ENCODE measurements at regions not wholly inside any gene's neighbourhood (a gene's known extent, or its start where the extent isn't known, plus 50 kb on each side); places are given as distances from the start of the nearest gene placed in this dataset.
"Not testable (repeated sequence)": the region's sequence is repeated elsewhere in the genome, so short reads cannot be mapped to it uniquely, and the experiment has no call there.

DNA sequence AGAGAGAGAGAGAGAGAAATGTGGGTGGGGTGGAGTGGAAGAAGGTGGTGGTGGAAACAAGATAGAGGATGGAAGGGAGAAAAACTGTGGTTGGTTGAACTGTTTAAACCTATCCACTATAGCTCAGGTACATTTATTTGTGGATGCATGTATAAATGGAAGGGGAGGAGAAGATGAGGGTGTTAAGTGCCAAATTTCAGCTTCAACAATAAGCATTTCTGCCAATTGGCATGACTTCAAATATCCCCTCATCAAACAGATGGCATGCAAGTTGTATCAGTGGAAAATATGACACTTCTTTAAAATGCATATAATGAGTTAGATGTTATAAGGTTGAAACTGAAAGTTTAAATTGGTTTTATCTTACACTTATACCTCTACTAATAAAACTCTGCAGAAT is 216.1 kb downstream of the LMBRD1 start:
- ChIA-PET CTCF (no interaction called here), POLR2A (ENCODE audit: low non-redundant PET) (no interaction called here)
- TF ChIP-seq, protein P1, sequence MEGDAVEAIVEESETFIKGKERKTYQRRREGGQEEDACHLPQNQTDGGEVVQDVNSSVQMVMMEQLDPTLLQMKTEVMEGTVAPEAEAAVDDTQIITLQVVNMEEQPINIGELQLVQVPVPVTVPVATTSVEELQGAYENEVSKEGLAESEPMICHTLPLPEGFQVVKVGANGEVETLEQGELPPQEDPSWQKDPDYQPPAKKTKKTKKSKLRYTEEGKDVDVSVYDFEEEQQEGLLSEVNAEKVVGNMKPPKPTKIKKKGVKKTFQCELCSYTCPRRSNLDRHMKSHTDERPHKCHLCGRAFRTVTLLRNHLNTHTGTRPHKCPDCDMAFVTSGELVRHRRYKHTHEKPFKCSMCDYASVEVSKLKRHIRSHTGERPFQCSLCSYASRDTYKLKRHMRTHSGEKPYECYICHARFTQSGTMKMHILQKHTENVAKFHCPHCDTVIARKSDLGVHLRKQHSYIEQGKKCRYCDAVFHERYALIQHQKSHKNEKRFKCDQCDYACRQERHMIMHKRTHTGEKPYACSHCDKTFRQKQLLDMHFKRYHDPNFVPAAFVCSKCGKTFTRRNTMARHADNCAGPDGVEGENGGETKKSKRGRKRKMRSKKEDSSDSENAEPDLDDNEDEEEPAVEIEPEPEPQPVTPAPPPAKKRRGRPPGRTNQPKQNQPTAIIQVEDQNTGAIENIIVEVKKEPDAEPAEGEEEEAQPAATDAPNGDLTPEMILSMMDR (conservative IDR thresholded peaks at IDR 0.05; ENCODE audit: low read depth) = no peak
- H3K27ac ChIP-seq = no peak overlapping the region
- DNase-seq (ENCODE audit: low spot score) = no peak

DNA sequence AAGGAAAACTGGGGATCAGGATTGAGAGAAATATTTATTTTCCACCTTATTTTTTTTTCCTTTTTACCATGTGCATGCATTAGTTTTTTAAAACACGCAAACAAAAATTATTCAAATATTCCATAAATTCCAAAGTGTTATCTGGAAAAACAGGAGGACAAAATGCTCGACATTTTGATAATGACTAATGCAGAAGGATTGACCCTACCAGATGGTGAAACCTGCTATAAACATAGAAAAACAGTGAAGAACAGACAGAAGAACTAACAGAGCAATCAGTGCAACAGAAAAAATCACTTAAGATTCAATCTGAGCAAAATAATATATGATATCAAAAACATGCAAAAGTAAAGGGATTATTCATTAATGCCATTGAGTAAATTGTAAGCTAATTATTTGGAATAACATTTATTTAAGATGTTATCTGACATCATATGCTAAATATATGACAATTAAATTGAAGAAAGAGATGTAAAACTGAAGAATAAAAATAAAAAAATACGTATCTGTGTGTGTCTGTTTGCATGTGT is 218.4 kb downstream of the LMBRD1 start:
- ChIA-PET CTCF (interaction anchor here (0.6 kb wide), 1 partner anchor 53 kb away, joined by 3 read pairs; no protein-coding TSS in a partner anchor), POLR2A (ENCODE audit: low non-redundant PET) (no interaction called here)
- no peak for DNase-seq (ENCODE audit: low spot score)
- TF ChIP-seq, protein P1 (conservative IDR thresholded peaks at IDR 0.05; ENCODE audit: low read depth) = no peak
- H3K27ac ChIP-seq = no peak overlapping the region

DNA sequence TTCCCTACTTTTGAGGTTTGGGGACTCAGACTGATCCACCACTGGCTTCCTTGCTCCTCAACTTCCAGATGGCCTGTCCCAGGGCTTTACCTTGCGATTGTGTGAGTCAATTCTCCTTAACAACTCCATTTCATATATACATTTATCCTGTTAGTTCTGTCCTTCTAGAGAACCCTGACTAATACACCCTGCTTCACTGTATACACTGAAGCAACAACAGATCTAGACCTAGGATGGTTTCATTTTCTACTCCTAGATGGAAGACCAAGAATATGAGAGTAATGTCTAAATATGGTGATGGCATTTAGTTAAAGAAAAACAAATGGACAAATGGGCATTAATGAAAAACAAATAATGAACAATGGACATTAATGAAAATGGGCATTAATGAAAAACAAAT is 225.6 kb downstream of the LMBRD1 start:
- no peak for DNase-seq (ENCODE audit: low spot score)
- POLR2A ChIA-PET (ENCODE audit: low non-redundant PET) = no interaction called here
- TF ChIP-seq, protein P1 (conservative IDR thresholded peaks at IDR 0.05; ENCODE audit: low read depth) = no peak
- CTCF ChIA-PET = no interaction called here
- H3K27ac ChIP-seq = no peak overlapping the region

DNA sequence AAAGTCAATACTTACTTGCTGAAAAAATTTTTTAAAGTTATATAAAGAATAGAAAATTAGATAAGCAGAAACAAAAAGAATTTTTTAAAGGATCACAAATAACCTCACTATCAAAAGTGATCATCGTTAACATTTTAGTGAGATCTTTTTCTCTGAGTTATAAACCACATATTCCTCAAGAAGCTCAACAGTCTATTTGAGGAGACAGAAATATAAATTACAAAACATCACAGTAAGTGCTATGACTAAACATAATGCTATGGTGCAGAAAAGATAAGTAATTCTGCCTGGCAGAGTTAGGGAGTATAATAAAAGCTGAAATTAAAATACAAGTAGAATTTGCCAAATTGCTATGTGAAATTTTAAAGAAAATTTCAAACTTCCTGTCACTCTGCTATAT is 226.7 kb downstream of the LMBRD1 start:
- CTCF ChIA-PET = no interaction called here
- DNase-seq (ENCODE audit: low spot score) = no peak
- TF ChIP-seq, protein P1 (conservative IDR thresholded peaks at IDR 0.05; ENCODE audit: low read depth) = no peak
- POLR2A ChIA-PET (ENCODE audit: low non-redundant PET) = no interaction called here
- no peak overlapping the region for H3K27ac ChIP-seq

DNA sequence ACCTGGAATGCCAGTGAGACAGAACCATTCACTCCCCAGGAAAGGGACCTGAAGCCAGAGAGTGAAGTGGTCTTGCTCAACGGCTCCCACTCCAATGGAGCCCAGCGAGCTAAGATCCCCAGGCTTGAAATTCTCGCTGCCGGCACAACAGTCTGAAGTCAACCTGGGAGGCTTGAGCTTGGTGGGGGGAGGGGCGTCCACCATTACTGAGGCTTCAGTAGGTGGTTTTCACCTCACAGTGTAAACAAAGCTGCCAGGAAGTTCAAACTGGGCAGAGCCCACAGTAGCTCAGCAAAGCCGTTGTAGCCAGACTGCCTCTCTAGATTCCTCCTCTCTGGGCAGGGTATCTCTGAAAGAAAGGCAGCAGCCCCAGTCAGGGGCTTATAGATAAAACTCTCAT is 236.2 kb downstream of the LMBRD1 start:
- POLR2A ChIA-PET (ENCODE audit: low non-redundant PET); DNase-seq (ENCODE audit: low spot score); H3K27ac ChIP-seq: not testable (repeated sequence)
- CTCF ChIA-PET = interaction anchor here (0.7 kb wide), 1 partner anchor 1932 kb away, joined by 3 read pairs; no protein-coding TSS in a partner anchor

DNA sequence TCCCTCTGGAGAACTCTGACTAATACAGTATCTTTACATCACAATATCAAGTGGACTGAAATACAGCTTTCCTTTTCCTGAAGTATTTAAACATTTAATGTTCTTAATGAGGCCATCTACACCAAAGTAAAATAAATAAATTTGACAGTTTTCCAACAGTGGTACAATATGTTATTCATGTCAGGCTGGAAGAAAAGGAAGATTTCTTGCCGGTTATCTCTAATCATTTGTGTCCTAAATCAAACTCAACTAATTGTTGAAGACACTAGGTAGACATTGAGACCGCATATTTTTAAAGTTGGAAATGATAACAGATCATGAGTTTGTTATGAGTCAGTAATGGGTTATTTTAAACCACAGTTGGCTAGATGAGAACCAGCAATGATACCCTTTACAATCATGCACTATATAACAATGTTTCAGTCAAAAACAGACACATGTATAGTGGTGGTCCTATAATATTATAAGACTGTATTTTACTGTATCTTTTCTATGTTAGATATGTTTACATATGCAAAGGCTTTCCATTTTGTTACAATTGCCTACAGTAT is 241.6 kb downstream of the LMBRD1 start:
- TF ChIP-seq, protein P1 (conservative IDR thresholded peaks at IDR 0.05; ENCODE audit: low read depth) = no peak
- ChIA-PET CTCF (no interaction called here), POLR2A (ENCODE audit: low non-redundant PET) (no interaction called here)
- no peak overlapping the region for H3K27ac ChIP-seq
- no peak for DNase-seq (ENCODE audit: low spot score)

DNA sequence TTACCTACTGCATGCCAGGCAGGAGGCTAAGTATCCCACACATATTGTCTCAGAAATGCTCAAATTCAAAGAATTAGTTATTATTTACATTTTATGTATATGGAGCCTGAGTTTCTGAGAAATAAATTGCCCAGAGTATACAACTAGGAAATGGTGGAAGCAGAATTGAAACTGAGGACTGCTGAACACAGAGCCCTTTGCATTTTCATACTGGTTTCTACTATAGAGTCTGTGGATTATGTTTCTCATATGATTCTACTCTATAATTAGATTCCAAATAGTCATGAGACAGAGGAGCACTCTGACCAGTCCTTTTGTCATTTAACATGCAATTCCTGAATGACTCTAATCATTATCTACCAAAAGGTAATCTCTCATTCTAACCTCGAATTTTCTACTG is 254.3 kb downstream of the LMBRD1 start:
- ChIA-PET POLR2A (ENCODE audit: low non-redundant PET) (no interaction called here), CTCF (no interaction called here)
- TF ChIP-seq, protein P1 (conservative IDR thresholded peaks at IDR 0.05; ENCODE audit: low read depth) = no peak
- DNase-seq (ENCODE audit: low spot score) = no peak
- H3K27ac ChIP-seq = no peak overlapping the region
